Coronary artery (tissue), 2 donors: ENCODE measurements at regions not wholly inside any gene's neighbourhood (a gene's known extent, or its start where the extent isn't known, plus 50 kb on each side); places are given as distances from the start of the nearest gene placed in this dataset.

ENCODE experiments used
- DNase-seq: peaks from one replicate; pipeline ENCODE4 v3.0.0-alpha.2; 2017; ENCODE audit warnings: low spot score
- H3K27ac ChIP-seq, 2 donors: fragments of 200-600 bp; sonication (generic); one replicate each; pipeline ENCODE4 v1.5.1; 2016 to 2019
- H3K4me3 ChIP-seq: fragments of 200-600 bp; sonication (generic); 2 replicates; pipeline ENCODE4 v1.5.1; 2016; ENCODE audit warnings: mild to moderate bottlenecking, moderate library complexity
- CTCF ChIP-seq: fragments of 200-600 bp; sonication (generic); IDR thresholded peaks from one replicate; pipeline ENCODE4 v1.5.1; 2019; ENCODE audit warnings: antibody characterized with exemption

- Histone ChIP-seq H3K4me3 (no peak overlapping the region), H3K27ac (no peak overlapping the region)
- no peak for DNase-seq
- no peak for TF ChIP-seq CTCF
Measured at GRCh38 chr5:116914869-116915504, 340.4 kb upstream of the SEMA6A start.

- no peak for TF ChIP-seq CTCF
- no peak for DNase-seq
- H3K4me3 ChIP-seq = no peak overlapping the region
- no peak overlapping the region for H3K27ac ChIP-seq
Measured at GRCh38 chr5:116912221-116912620, 337.6 kb upstream of the SEMA6A start.

- H3K4me3 ChIP-seq = no peak overlapping the region
- no peak overlapping the region for H3K27ac ChIP-seq
- no peak for DNase-seq
- TF ChIP-seq CTCF = no peak
Measured at GRCh38 chr5:116911074-116911473, 336.5 kb upstream of the SEMA6A start.

- DNase-seq = no peak
- no peak for TF ChIP-seq CTCF
- Histone ChIP-seq H3K4me3 (no peak overlapping the region), H3K27ac (no peak overlapping the region)
Measured at GRCh38 chr5:116908537-116908936, 333.9 kb upstream of the SEMA6A start.

GRCh38 chr5:116905885-116906284 is 331.3 kb upstream of the SEMA6A start:
- H3K4me3 ChIP-seq = no peak overlapping the region
- DNase-seq = no peak
- TF ChIP-seq CTCF = no peak
- no peak overlapping the region for H3K27ac ChIP-seq

GRCh38 chr5:116900793-116901192 is 326.2 kb upstream of the SEMA6A start:
- Histone ChIP-seq H3K4me3 (no peak overlapping the region), H3K27ac (no peak overlapping the region)
- TF ChIP-seq CTCF = no peak
- no peak for DNase-seq

- TF ChIP-seq CTCF = no peak
- Histone ChIP-seq H3K4me3 (no peak overlapping the region), H3K27ac (no peak overlapping the region)
- DNase-seq = no peak
Measured at GRCh38 chr5:116898917-116899316, 324.3 kb upstream of the SEMA6A start.
